ENCODE measurements at regions not wholly inside any gene's neighbourhood (a gene's known extent, or its start where the extent isn't known, plus 50 kb on each side); places are given as distances from the start of the nearest gene placed in this dataset.

GRCh38 chr3:42037318-42037945 lies 53.7 kb upstream of the TRAK1 start:
- no peak for DNase-seq

DNA sequence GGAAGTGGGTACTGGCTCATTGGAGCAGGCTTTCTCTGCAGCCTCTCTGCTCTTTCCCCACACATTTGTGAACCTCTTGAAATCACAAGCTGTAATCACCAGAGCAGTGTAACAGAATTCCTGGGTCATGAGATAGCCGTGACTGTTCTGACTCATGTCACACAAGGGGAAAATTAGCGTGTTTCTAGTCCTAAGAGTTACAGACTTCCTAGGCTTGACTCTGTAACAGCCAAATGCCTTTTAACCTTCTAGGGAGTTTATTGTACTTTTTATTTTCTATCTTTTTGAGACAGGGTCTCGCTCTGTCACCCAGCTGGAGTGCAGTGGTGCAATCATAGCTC lies 54.7 kb upstream of the TRAK1 start:
- no peak for DNase-seq

DNA sequence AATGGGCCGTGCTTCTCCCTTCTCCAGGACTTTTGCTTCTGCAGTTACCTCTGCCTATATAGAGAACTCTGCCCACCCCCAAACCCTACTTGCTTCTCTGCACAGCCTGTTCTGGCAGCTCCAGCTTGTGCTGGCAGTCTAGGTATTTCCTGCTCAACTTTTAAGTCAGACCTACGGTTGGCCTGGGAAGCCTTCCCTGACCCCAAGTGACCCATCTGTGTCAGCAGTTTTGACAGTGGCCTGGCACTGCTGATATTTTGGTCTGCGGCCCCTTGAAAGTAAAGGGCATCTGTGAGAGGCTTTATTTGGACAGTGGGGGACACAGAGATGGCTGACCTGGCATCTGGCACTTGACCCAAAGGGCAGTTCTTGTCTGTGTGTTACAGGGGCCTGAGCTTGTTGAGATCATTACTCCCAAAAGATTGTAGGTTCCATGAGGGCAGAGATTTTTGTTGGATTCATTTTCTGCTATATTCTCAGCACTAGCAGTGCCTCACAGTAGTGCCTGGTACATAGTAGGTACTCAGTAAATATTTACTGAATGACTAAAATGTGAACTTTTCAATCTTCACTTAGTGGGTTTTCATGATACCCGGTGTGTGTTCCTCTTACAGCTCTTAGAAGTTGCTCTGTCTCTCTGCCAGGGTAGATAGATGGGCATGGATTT lies 55.2 kb upstream of the TRAK1 start:
- no peak for DNase-seq

DNA sequence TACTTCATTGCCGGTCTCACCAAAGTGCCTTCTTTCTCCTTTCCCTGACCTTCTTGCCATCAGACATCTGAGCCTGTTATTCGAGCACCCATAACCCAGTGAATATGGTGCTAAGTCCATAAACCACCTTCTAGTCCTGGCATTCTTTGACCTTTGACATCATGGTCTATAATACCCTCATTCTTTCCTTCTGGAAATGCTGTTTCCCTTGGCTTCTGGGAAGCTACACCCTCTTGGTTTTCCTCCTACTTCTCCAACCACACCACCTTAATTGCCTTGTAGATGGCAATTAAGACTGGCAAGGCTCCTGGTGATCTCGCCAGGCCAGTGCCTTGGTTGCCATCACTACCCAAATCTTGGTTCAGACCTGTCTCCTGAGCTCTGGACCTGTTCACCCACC lies 56.1 kb upstream of the TRAK1 start:
- DNase-seq: no peak

DNA sequence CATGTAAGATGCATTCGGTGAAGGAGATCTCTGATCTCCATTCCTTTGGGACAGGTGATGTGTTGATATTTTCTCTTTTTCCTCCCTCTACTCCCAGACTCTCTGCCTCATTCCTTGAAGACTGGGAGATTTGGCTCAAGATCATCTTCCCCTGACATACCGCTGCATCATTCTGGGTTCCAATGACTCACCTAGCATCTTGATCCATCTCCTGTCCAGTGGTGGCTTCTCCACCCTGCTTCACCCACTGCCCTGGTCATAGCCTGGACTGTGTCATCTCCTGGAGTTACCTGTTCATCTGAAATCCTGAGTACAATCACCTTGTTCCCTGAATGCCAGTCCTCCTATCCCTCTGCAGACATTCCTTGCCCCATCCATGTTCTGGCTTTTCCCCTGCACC lies 57.4 kb upstream of the TRAK1 start:
- no peak for DNase-seq

GRCh38 chr3:42032693-42033349 lies 58.3 kb upstream of the TRAK1 start:
- peak; percentile 57 for DNase-seq

DNA sequence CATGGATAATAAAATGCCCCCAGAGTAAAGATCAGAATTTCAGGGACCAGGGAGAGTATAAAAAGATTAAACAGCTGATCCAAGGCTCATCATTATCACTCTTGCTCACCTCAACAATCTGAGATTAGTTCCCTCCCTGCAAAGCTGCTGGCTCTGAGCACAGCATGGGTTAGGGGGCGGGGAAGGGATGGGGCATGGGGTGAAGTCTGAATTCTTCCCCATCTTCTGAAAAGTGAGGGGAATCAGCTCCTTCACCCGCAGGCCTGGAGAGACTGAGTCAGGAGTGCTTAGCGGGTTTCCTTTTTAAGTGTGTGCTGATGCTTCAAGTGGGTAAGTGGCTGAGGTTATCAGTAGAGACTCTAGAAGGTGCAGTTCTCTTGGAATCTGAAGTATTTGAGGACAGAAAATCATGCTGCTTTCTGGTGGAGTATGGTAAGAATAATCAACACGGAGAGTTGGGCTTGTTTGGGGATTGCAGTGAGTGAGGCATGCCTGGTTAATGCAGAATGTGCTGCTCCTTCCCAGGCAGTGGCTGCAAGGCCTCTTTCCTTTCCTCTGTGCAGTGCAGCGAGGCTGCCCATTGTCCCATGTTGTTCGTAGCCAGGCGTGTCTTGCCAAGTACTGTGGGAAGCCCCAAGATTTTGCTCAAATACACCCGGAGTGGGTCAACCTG lies 59.2 kb upstream of the TRAK1 start:
- no peak for DNase-seq

- no peak for DNase-seq
These were observed 62.7 kb upstream of the TRAK1 start for GRCh38 chr3:42028474-42028873.

- DNase-seq: no peak
These were observed 63.6 kb upstream of the TRAK1 start for GRCh38 chr3:42027571-42027970.

GRCh38 chr3:42025370-42026138 lies 63.7 kb upstream of the ULK4 start:
- peak; percentile 76 for DNase-seq

- DNase-seq: no peak
These were observed 62.9 kb upstream of the ULK4 start for GRCh38 chr3:42024591-42025351.

GRCh38 chr3:42023380-42023779 lies 61.5 kb upstream of the ULK4 start:
- DNase-seq: no peak

- no peak for DNase-seq
These were observed 60.5 kb upstream of the ULK4 start for GRCh38 chr3:42022355-42022754.

GRCh38 chr3:42020684-42021307 lies 58.9 kb upstream of the ULK4 start:
- no peak for DNase-seq

- no peak for DNase-seq
These were observed 58.0 kb upstream of the ULK4 start for GRCh38 chr3:42019953-42020260.

GRCh38 chr3:42019144-42019952 lies 57.4 kb upstream of the ULK4 start:
- DNase-seq: no peak

- DNase-seq: no peak
These were observed 53.1 kb upstream of the ULK4 start for GRCh38 chr3:42014921-42015533.

- DNase-seq: no peak
These were observed 52.6 kb upstream of the ULK4 start for GRCh38 chr3:42014458-42014920.

GRCh38 chr3:42013691-42014457 lies 52.0 kb upstream of the ULK4 start:
- no peak for DNase-seq
